A673 (cell line): ENCODE measurements at regions not wholly inside any gene's neighbourhood (a gene's known extent, or its start where the extent isn't known, plus 50 kb on each side); places are given as distances from the start of the nearest gene placed in this dataset.

Experiments used
- EZH2 ChIP-seq: fragments of 200-600 bp; sonication (generic); IDR thresholded peaks from 2 replicates; pipeline ENCODE4 v1.6.1; 2017; ENCODE audit warnings: borderline replicate concordance, low read depth, mild to moderate bottlenecking, mixed read lengths, antibody characterized with exemption, low read length; ENCODE audit not compliant: poor library complexity, severe bottlenecking
- TF ChIP-seq, protein P1 (sequence below): fragments of 300-800, 200-600 bp; sonication (generic); conservative IDR thresholded peaks from 2 replicates; pipeline ENCODE4 v1.5.1; 2017; ENCODE audit warnings: low read depth, mild to moderate bottlenecking, antibody characterized with exemption, low read length, moderate library complexity, mixed read lengths

- TF ChIP-seq, protein P1, sequence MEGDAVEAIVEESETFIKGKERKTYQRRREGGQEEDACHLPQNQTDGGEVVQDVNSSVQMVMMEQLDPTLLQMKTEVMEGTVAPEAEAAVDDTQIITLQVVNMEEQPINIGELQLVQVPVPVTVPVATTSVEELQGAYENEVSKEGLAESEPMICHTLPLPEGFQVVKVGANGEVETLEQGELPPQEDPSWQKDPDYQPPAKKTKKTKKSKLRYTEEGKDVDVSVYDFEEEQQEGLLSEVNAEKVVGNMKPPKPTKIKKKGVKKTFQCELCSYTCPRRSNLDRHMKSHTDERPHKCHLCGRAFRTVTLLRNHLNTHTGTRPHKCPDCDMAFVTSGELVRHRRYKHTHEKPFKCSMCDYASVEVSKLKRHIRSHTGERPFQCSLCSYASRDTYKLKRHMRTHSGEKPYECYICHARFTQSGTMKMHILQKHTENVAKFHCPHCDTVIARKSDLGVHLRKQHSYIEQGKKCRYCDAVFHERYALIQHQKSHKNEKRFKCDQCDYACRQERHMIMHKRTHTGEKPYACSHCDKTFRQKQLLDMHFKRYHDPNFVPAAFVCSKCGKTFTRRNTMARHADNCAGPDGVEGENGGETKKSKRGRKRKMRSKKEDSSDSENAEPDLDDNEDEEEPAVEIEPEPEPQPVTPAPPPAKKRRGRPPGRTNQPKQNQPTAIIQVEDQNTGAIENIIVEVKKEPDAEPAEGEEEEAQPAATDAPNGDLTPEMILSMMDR: no peak
- no peak for TF ChIP-seq EZH2
Measured at GRCh38 chr16:51404386-51404785, 253.3 kb upstream of the SALL1 start.
